ENCODE measurements at regions not wholly inside any gene's neighbourhood (a gene's known extent, or its start where the extent isn't known, plus 50 kb on each side); places are given as distances from the start of the nearest gene placed in this dataset.

- Histone ChIP-seq H3K27ac (no peak overlapping the region), H3K27me3 (no peaks in the 10 kb centered on the region), H3K9me3 (no peaks in the 10 kb centered on the region), H3K36me3 (no peaks in the 10 kb centered on the region), H3K4me1 (no peaks in the 10 kb centered on the region), H3K4me3 (no peak overlapping the region)
- DNase-seq, result no peak
- no peak for ATAC-seq
- TF ChIP-seq CTCF (IDR thresholded peaks at IDR 0.05), result no peak
- intact Hi-C loops (cut with DNase I), result no loop called here
Observed at GRCh38 chr4:20487446-20487845, 212.8 kb upstream of the PACRGL start.

DNA sequence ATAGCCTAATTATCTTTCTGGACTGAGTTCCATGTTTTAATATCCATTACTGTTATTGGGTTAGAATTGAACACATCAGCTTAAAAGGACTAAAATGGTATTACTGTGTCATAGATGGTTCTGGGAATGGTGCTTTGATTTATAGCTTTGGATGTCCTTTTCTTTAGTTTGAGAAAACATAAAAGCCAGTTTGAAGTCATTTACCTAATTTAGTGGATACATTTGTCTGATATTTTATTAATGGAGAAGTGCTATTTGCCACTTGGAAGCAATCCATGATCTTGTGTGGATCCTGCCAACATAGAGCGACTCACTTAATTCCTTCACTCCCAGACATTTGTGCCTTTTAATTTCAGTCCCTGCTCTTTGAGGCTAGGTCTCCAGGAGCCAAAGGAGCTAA lies 212.4 kb upstream of the PACRGL start:
- H3K36me3 ChIP-seq, result no peaks in the 10 kb centered on the region
- H3K4me1 ChIP-seq, result no peaks in the 10 kb centered on the region
- no peak for DNase-seq
- no peaks in the 10 kb centered on the region for H3K27me3 ChIP-seq
- H3K9me3 ChIP-seq, result no peaks in the 10 kb centered on the region
- no peak overlapping the region for H3K27ac ChIP-seq
- ATAC-seq, result no peak
- no peak overlapping the region for H3K4me3 ChIP-seq
- intact Hi-C loops (cut with DNase I), result no loop called here
- TF ChIP-seq CTCF (IDR thresholded peaks at IDR 0.05), result no peak

DNA sequence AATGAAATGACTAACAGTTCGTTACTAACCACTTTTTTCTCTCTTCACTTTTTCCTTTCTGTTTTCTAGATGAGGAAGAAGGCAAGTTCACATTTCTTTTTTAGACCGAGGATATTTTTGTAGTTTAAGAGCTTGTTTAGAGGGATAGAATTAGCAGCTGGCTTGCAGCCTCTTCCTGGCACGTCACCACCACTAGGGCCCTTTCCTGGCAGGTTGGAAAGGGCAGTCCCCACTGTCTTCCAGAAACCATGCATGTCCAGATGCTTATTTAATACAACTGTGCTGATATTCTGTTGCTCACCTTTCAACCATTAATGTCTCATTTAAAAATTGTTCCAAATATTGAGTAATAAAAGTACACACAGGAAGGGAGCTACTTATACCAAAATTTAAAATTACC lies 209.5 kb upstream of the PACRGL start:
- intact Hi-C loops (cut with DNase I), result no loop called here
- Histone ChIP-seq H3K4me1 (no peaks in the 10 kb centered on the region), H3K27ac (no peak overlapping the region), H3K36me3 (no peaks in the 10 kb centered on the region), H3K4me3 (no peak overlapping the region), H3K27me3 (no peaks in the 10 kb centered on the region), H3K9me3 (no peaks in the 10 kb centered on the region)
- no peak for ATAC-seq
- TF ChIP-seq CTCF (IDR thresholded peaks at IDR 0.05), result no peak
- DNase-seq, result no peak

DNA sequence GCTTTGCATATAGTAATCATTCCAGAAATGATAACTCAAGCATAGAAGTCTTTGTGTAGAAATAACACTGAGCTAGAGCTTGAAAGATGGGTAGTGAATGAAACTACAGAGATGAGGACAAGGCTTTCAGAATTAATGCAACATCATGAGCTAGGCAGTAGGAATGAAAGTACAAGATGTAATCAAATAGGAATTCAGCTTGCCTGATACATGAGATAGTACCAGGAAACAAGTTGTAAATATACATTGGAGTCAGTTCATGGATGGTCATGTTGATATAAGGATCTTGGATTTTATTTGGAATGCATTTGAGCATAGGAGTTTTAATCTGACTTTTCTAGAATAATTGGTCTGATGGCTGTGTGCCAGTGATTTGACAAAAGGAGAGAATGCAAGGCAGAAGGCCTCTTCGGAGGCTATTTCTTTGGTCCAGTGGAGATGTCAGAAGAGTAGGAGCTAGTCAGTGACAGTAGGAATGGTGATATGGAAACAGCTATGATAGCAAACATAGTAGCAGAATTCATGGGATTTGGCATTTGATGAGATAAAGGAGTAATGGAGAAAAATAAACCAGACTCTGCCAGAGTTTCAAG lies 206.4 kb upstream of the PACRGL start:
- TF ChIP-seq CTCF (IDR thresholded peaks at IDR 0.05), result no peak
- Histone ChIP-seq H3K27ac (no peak overlapping the region), H3K9me3 (no peaks in the 10 kb centered on the region), H3K27me3 (no peaks in the 10 kb centered on the region), H3K4me3 (no peak overlapping the region), H3K36me3 (no peaks in the 10 kb centered on the region), H3K4me1 (no peaks in the 10 kb centered on the region)
- intact Hi-C loops (cut with DNase I), result no loop called here
- ATAC-seq (no peak), DNase-seq (no peak)

DNA sequence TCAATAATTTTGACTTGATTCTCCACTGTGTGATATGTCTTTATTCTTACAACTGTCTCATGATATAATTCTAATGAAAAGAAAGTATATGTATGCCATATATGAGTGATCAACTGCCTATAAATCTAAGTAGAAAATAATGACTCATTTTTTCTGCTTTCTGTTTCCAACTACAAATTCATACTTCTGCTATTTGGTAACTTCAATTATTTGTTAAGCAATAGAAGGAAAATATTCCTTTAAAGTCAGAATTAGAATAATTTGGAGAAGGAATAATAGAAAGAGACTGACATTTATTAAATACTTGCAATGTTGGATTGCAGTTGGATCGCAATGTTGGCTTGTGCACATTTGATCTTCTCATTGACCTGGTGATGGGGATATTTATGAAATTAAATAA lies 204.2 kb upstream of the PACRGL start:
- intact Hi-C loops (cut with DNase I), result no loop called here
- H3K36me3 ChIP-seq, result no peaks in the 10 kb centered on the region

More for the DNA sequence above, 204.2 kb upstream of the PACRGL start:
- no peaks in the 10 kb centered on the region for H3K4me1 ChIP-seq
- no peaks in the 10 kb centered on the region for H3K9me3 ChIP-seq
- no peak overlapping the region for H3K4me3 ChIP-seq
- H3K27me3 ChIP-seq, result no peaks in the 10 kb centered on the region
- ATAC-seq (no peak), DNase-seq (no peak)
- H3K27ac ChIP-seq, result no peak overlapping the region
- TF ChIP-seq CTCF (IDR thresholded peaks at IDR 0.05), result no peak
